Karpas-422 (cell line): ENCODE measurements at regions not wholly inside any gene's neighbourhood (a gene's known extent, or its start where the extent isn't known, plus 50 kb on each side); places are given as distances from the start of the nearest gene placed in this dataset.

Experiments used
- DNase-seq: peaks from one replicate; pipeline ENCODE4 v3.0.0-alpha.2; 2015
- H2AFZ ChIP-seq: fragments of 200-600 bp; sonication (generic); 2 replicates; pipeline ENCODE4 v1.6.1; 2014; ENCODE audit warnings: antibody characterized with exemption, low read length, mixed read lengths
- H3K27ac ChIP-seq: fragments of 200-600 bp; sonication (generic); 2 replicates; pipeline ENCODE4 v1.5.1; 2014; ENCODE audit warnings: mild to moderate bottlenecking, low read length, moderate library complexity
- H3K27me3 ChIP-seq: fragments of 200-600 bp; sonication (generic); 2 replicates; pipeline ENCODE4 v1.6.1; 2014; ENCODE audit warnings: low read length, mixed read lengths
- H3K36me3 ChIP-seq: fragments of 200-600 bp; sonication (generic); 2 replicates; pipeline ENCODE4 v1.6.1; 2014; ENCODE audit warnings: low read length, mixed read lengths; ENCODE audit not compliant: insufficient read depth
- H3K4me1 ChIP-seq: fragments of 200-600 bp; sonication (generic); 2 replicates; pipeline ENCODE4 v1.6.1; 2014; ENCODE audit warnings: mild to moderate bottlenecking, low read length, mixed read lengths
- H3K4me2 ChIP-seq: fragments of 200-600 bp; sonication (generic); 2 replicates; pipeline ENCODE4 v1.6.1; 2014; ENCODE audit warnings: low read length, low read depth, mild to moderate bottlenecking; ENCODE audit not compliant: poor library complexity, severe bottlenecking
- H3K4me3 ChIP-seq: fragments of 200-600 bp; sonication (generic); 2 replicates; pipeline ENCODE4 v1.5.1; 2014; ENCODE audit warnings: mild to moderate bottlenecking, antibody characterized with exemption, low read length, mixed read lengths
- H3K79me2 ChIP-seq: fragments of 200-600 bp; sonication (generic); 2 replicates; pipeline ENCODE4 v1.6.1; 2014; ENCODE audit warnings: mild to moderate bottlenecking, low read length, mixed read lengths
- H3K9ac ChIP-seq: fragments of 200-600 bp; sonication (generic); 2 replicates; pipeline ENCODE4 v1.6.0; 2014; ENCODE audit warnings: low read length
- H3K9me2 ChIP-seq: fragments of 200-600 bp; sonication (generic), shearing (Covaris generic); replicated peaks from 2 replicates; pipeline ENCODE4 v1.6.0; 2014; ENCODE audit warnings: mild to moderate bottlenecking, low read length, moderate library complexity; ENCODE audit not compliant: insufficient read depth
- H3K9me3 ChIP-seq: fragments of 300-700, 200-600 bp; sonication (generic); 2 replicates; pipeline ENCODE4 v1.6.1; 2014; ENCODE audit warnings: low read length, mixed read lengths
- H4K20me1 ChIP-seq: fragments of 200-600 bp; sonication (generic); 2 replicates; pipeline ENCODE4 v1.6.1; 2014; ENCODE audit warnings: mild to moderate bottlenecking, antibody characterized with exemption, low read length, low read depth; ENCODE audit not compliant: insufficient read depth

DNA sequence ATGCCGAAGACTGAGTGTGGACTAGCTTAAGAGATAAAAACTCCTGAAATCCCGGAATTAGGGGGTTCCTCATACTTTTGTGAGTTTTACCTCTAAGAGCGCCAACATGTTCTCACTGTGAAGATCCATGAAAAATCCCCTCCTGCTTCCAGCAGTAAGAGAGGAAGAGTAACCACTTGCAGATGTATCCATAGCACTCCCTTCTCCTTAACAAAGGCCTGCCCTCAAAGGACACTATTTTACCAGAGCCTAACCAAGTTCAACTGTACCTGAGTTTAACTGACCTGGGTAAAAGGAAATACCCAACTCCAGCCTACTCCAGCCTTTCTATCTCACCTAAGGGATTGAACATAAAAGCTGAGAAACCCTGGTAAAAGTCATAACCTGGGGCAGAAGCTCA is 280.9 kb downstream of the POLR1F start:
- Histone ChIP-seq H3K9me3 (no peaks in the 10 kb centered on the region), H3K27ac (no peak overlapping the region), H3K36me3 (no peaks in the 10 kb centered on the region), H4K20me1 (no peaks in the 10 kb centered on the region), H3K27me3 (no peaks in the 10 kb centered on the region), H3K79me2 (no peaks in the 10 kb centered on the region), H3K9ac (no peak overlapping the region), H3K4me3 (no peak overlapping the region), H3K4me1 (no peaks in the 10 kb centered on the region), H3K4me2 (no peak overlapping the region), H2AFZ (no peak overlapping the region), H3K9me2 (no peaks in the 10 kb centered on the region)
- DNase-seq, result peak; percentile 31

DNA sequence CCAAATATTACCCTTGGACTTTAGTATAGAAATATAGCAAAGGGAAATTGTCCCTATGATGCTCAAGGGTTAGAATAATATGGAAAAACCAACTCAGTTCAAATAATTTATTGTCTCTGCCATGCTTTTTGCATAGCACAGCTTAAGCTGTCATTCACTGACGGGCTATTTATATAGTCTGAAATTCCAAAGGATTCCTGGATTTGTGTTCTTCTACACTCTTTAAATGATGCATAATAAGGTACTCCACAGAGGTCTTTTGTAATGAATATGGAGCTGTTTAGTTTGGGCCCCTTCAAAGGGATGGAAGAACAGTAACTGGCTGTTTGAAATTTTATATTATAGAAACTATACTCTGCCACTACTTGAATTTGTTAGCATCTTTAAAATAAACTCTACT is 276.6 kb upstream of the FERD3L start:
- no peaks in the 10 kb centered on the region for H4K20me1 ChIP-seq
- H2AFZ ChIP-seq, result no peak overlapping the region
- H3K4me1 ChIP-seq, result no peaks in the 10 kb centered on the region
- no peaks in the 10 kb centered on the region for H3K79me2 ChIP-seq
- H3K27me3 ChIP-seq, result no peaks in the 10 kb centered on the region
- no peak overlapping the region for H3K4me2 ChIP-seq
- DNase-seq, result no peak
- H3K9me3 ChIP-seq, result no peaks in the 10 kb centered on the region
- no peak overlapping the region for H3K4me3 ChIP-seq
- H3K9me2 ChIP-seq, result no peaks in the 10 kb centered on the region
- no peak overlapping the region for H3K27ac ChIP-seq
- H3K9ac ChIP-seq, result no peak overlapping the region
- no peaks in the 10 kb centered on the region for H3K36me3 ChIP-seq

DNA sequence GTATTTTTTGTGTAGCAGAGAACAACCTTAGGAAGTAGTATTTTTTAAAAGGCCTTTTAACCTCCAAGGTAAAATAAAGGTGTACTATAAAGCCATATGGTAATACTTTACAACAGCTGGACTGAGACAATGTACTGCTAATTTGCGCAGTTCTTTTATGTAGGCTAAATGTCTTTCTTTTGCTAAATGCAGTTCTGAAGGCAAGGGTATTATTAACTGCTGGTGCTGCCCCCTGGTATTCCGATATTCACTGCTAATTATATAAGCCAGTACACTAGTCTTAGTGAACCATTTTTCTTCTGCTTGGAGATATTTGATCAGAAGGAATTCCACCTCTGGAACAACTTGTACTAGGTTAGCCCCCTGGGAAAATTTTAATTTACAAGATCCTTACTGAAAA is 272.0 kb upstream of the FERD3L start:
- no peaks in the 10 kb centered on the region for H3K27me3 ChIP-seq
- H3K4me1 ChIP-seq, result no peaks in the 10 kb centered on the region
- no peaks in the 10 kb centered on the region for H4K20me1 ChIP-seq
- H3K9me3 ChIP-seq, result no peaks in the 10 kb centered on the region
- no peaks in the 10 kb centered on the region for H3K9me2 ChIP-seq
- no peak for DNase-seq
- no peak overlapping the region for H2AFZ ChIP-seq
- H3K4me2 ChIP-seq, result no peak overlapping the region
- H3K9ac ChIP-seq, result no peak overlapping the region
- no peaks in the 10 kb centered on the region for H3K79me2 ChIP-seq
- H3K4me3 ChIP-seq, result no peak overlapping the region
- H3K36me3 ChIP-seq, result no peaks in the 10 kb centered on the region
- no peak overlapping the region for H3K27ac ChIP-seq

DNA sequence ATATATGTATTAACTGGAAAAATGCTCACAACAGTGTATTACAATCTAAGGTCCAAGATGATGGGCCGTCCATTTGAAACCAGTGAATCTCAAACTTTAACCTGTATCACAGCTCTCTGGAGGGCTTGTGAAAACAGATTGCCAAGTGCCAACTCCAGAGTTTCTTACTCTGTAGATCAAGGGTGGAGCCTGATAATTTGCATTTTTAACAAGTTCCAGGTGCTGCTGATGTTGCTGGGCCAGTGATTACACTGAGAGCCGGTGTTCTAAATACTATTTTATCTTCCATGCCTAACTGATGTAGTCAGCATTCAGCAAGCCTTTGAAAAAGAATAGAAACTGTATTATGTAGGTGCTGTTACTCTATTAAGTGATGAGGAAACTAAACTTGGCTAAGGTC is 269.9 kb upstream of the FERD3L start:
- H3K9me3 ChIP-seq, result no peaks in the 10 kb centered on the region
- H3K9me2 ChIP-seq, result no peaks in the 10 kb centered on the region
- no peak overlapping the region for H3K9ac ChIP-seq
- H4K20me1 ChIP-seq, result no peaks in the 10 kb centered on the region
- H3K36me3 ChIP-seq, result no peaks in the 10 kb centered on the region
- H3K4me2 ChIP-seq, result no peak overlapping the region
- H3K4me3 ChIP-seq, result no peak overlapping the region
- DNase-seq, result no peak
- no peak overlapping the region for H2AFZ ChIP-seq
- H3K79me2 ChIP-seq, result no peaks in the 10 kb centered on the region
- H3K27me3 ChIP-seq, result no peaks in the 10 kb centered on the region
- H3K4me1 ChIP-seq, result no peaks in the 10 kb centered on the region
- H3K27ac ChIP-seq, result no peak overlapping the region

DNA sequence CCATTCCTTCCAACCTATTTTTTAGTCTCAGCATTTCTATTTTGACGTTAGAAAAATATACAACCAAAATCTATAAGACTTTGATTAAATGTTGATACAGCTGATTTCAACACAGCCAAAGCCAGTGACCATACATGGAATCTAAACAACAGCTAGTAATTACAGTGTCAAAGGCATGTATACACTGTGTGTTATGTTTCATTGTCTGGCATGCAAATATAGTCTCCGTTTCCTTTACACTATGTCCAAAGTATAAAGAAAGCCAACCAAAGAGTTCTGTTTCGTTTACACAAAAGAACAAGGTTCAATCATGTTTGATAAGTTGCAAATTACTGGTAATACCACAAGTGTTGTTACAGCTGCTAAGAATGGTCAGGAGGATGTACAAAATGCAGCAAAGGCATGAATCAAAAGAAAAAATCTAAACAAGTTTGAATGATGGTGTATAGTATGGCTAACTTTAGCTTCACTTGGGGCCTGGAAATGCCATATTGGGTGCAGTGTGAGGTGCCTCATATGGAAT is 268.3 kb upstream of the FERD3L start:
- H4K20me1 ChIP-seq, result no peaks in the 10 kb centered on the region

DNA sequence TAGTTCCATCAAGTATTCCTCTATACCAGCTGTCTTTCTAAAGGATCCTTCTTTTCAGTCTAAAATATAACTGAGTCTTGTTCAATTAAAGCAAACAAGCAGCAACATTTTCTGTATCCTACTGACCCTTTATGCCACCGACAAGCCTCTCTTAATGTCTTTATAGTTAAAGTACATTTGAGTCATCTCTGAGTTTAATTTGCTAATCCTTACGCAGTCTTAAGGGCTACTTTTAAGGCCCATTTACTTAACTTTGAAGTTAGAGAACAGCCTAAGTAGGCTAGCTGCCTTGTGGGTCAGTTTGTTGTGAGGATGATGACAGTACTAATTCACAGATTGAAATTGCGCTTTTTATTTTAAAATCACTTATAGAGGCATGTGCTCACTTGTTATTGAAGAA is 265.5 kb upstream of the FERD3L start:
- Histone ChIP-seq H2AFZ (no peak overlapping the region), H3K27me3 (no peaks in the 10 kb centered on the region), H3K36me3 (no peaks in the 10 kb centered on the region), H3K79me2 (no peaks in the 10 kb centered on the region), H3K4me1 (no peaks in the 10 kb centered on the region), H3K4me2 (no peak overlapping the region), H3K4me3 (no peak overlapping the region), H3K9ac (no peak overlapping the region), H3K9me3 (no peaks in the 10 kb centered on the region), H3K9me2 (no peaks in the 10 kb centered on the region), H3K27ac (no peak overlapping the region), H4K20me1 (no peaks in the 10 kb centered on the region)
- DNase-seq, result no peak

More for the DNA sequence above, 268.3 kb upstream of the FERD3L start:
- DNase-seq, result no peak
- no peak overlapping the region for H3K27ac ChIP-seq
- H3K79me2 ChIP-seq, result no peaks in the 10 kb centered on the region
- H3K9me2 ChIP-seq, result no peaks in the 10 kb centered on the region
- no peaks in the 10 kb centered on the region for H3K27me3 ChIP-seq
- H3K36me3 ChIP-seq, result no peaks in the 10 kb centered on the region
- no peak overlapping the region for H3K4me2 ChIP-seq
- no peaks in the 10 kb centered on the region for H3K9me3 ChIP-seq
- H3K4me1 ChIP-seq, result no peaks in the 10 kb centered on the region
- H3K9ac ChIP-seq, result no peak overlapping the region
- no peak overlapping the region for H3K4me3 ChIP-seq
- H2AFZ ChIP-seq, result no peak overlapping the region

DNA sequence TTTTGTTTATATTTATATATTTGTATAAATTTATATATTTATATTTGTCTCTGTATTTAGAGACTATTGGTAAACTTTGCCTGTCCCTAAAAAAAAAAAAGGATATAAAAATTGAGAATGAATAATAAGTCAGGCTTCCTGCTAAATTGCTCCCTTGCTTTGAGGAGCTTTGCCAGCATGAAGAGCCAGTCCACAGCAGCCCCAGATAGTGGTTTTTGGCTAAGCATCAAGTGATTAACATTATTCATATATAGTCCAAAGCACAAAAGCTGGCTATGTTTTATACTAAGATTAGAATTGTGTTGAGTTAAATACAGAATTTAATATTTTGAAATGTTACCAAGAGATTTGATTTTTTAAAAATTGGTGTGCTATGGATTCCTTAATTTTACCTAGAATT is 264.9 kb upstream of the FERD3L start:
- H3K9me3 ChIP-seq, result no peaks in the 10 kb centered on the region
- H3K27ac ChIP-seq, result no peak overlapping the region
- no peaks in the 10 kb centered on the region for H3K79me2 ChIP-seq
- no peaks in the 10 kb centered on the region for H3K36me3 ChIP-seq
- no peak overlapping the region for H2AFZ ChIP-seq
- no peaks in the 10 kb centered on the region for H3K9me2 ChIP-seq
- H4K20me1 ChIP-seq, result no peaks in the 10 kb centered on the region
- no peak overlapping the region for H3K4me2 ChIP-seq
- no peak overlapping the region for H3K4me3 ChIP-seq
- H3K4me1 ChIP-seq, result no peaks in the 10 kb centered on the region
- H3K27me3 ChIP-seq, result no peaks in the 10 kb centered on the region
- H3K9ac ChIP-seq, result no peak overlapping the region
- no peak for DNase-seq

DNA sequence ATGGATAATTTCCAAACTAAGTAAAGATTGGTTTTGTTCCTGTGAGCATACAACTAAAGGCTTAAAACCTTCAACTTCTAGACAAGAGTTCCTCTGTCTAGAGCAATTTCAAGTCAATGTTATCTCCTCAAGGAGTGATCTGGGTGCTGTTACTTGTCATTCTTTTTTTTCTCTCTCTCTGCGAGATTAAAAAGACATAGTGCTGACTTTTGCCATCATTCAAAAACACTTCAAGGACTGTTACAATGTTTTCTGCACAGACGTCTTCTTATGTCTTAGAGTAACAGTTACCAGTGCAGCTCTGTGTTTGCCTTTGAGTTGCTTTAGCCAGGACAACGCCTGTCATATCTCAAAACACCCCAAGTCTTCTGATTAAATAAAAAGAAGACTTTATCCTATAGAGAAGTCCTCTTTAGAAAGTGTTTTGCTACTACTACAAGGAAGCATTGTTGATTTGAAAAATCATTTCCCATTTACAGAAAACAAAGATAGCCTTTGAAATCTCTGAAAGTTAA is 263.5 kb upstream of the FERD3L start:
- DNase-seq, result no peak
- Histone ChIP-seq H3K9me2 (no peaks in the 10 kb centered on the region), H3K9me3 (no peaks in the 10 kb centered on the region), H3K4me3 (no peak overlapping the region), H3K27me3 (no peaks in the 10 kb centered on the region), H3K36me3 (no peaks in the 10 kb centered on the region), H2AFZ (no peak overlapping the region), H4K20me1 (no peaks in the 10 kb centered on the region), H3K79me2 (no peaks in the 10 kb centered on the region), H3K9ac (no peak overlapping the region), H3K4me1 (no peaks in the 10 kb centered on the region), H3K27ac (no peak overlapping the region), H3K4me2 (no peak overlapping the region)

DNA sequence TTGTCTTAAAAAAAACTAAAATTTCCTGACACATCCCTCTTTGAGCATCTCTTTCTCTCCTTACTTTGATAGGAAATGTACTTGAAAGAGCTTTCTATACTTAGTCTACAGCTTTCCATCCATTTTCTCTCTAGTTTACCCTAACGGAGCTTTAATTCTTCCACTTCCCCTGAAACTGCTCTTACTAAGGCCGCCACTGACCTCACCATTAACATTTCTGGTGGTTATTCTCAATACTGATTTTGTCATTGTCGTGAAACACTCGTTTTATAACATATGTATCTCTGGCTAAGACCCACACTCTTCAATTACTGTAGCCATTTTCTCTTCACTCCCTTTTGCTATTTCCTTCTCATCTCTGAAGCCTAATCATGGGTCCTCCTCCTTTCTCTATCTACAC is 262.0 kb upstream of the FERD3L start:
- no peaks in the 10 kb centered on the region for H4K20me1 ChIP-seq
- no peaks in the 10 kb centered on the region for H3K4me1 ChIP-seq
- no peak for DNase-seq
- no peaks in the 10 kb centered on the region for H3K36me3 ChIP-seq
- H3K27me3 ChIP-seq, result no peaks in the 10 kb centered on the region
- no peak overlapping the region for H3K4me2 ChIP-seq
- no peaks in the 10 kb centered on the region for H3K9me3 ChIP-seq
- H3K9ac ChIP-seq, result no peak overlapping the region
- no peak overlapping the region for H3K4me3 ChIP-seq
- no peak overlapping the region for H3K27ac ChIP-seq
- H3K79me2 ChIP-seq, result no peaks in the 10 kb centered on the region
- no peaks in the 10 kb centered on the region for H3K9me2 ChIP-seq
- H2AFZ ChIP-seq, result no peak overlapping the region
